Fibroblast of the aortic adventitia (primary cell): ENCODE measurements at regions not wholly inside any gene's neighbourhood (a gene's known extent, or its start where the extent isn't known, plus 50 kb on each side); places are given as distances from the start of the nearest gene placed in this dataset.

ENCODE experiments used
- DNase-seq: peaks from one replicate; pipeline ENCODE4 v3.0.0-alpha.2; 2010; ENCODE audit warnings: low read depth
- H3K4me3 ChIP-seq: 2 replicates; pipeline ENCODE4 v1.5.1; 2011; ENCODE audit warnings: low read depth, mild to moderate bottlenecking, control low read depth, low read length, moderate library complexity
- TF ChIP-seq, protein P1 (sequence below): IDR thresholded peaks from 2 replicates; pipeline ENCODE4 v1.5.1; 2011; ENCODE audit warnings: mild to moderate bottlenecking, low read length, control low read depth, inconsistent platforms; ENCODE audit not compliant: insufficient read depth

GRCh38 chr11:70713086-70713835 is 314.9 kb downstream of the CTTN start:
- no peak for DNase-seq
- no peak overlapping the region for H3K4me3 ChIP-seq
- TF ChIP-seq, protein P1, sequence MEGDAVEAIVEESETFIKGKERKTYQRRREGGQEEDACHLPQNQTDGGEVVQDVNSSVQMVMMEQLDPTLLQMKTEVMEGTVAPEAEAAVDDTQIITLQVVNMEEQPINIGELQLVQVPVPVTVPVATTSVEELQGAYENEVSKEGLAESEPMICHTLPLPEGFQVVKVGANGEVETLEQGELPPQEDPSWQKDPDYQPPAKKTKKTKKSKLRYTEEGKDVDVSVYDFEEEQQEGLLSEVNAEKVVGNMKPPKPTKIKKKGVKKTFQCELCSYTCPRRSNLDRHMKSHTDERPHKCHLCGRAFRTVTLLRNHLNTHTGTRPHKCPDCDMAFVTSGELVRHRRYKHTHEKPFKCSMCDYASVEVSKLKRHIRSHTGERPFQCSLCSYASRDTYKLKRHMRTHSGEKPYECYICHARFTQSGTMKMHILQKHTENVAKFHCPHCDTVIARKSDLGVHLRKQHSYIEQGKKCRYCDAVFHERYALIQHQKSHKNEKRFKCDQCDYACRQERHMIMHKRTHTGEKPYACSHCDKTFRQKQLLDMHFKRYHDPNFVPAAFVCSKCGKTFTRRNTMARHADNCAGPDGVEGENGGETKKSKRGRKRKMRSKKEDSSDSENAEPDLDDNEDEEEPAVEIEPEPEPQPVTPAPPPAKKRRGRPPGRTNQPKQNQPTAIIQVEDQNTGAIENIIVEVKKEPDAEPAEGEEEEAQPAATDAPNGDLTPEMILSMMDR: no peak

- TF ChIP-seq, protein P1: no peak
- no peak for DNase-seq
- no peak overlapping the region for H3K4me3 ChIP-seq
Measured at GRCh38 chr11:70713988-70714665, 315.8 kb downstream of the CTTN start.

DNA sequence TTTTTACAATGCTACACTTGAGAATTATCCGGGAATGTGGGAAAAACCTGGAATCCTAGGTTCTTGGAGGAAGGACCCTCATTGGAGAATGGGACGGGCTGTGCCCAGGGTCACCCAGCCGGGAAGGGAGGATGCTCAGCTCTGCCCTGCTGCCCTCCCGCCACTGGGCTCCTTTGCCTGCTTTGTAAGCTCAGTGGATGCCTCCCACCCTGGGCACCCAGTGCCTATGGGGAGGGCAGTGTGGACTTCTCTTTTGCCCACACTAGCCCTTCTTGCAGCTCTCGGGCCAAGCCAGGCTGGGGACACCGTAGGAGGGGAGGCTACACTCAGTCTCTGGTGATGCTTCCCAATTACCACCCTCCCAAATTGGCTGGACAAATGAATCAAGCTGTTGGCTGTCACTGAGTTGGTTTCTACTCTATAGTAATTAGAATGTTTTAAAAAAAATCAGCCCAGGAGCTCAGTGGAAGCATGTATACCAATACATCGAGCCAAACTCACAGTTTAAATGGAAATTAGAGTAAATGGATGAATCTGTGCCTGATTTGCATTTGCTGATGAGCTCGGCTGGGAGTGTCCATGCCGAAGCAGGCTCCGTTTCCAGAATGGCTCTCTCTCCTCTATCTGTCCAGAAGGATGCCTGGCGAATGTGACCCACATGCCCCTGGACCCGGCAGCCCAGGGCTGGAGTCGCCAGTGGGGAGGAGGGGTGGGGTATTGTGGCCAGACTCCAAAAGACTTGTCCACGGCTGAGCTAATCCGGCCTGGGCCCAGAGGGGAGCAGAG is 317.0 kb downstream of the CTTN start:
- no peak overlapping the region for H3K4me3 ChIP-seq
- TF ChIP-seq, protein P1: no peak
- DNase-seq: no peak

DNA sequence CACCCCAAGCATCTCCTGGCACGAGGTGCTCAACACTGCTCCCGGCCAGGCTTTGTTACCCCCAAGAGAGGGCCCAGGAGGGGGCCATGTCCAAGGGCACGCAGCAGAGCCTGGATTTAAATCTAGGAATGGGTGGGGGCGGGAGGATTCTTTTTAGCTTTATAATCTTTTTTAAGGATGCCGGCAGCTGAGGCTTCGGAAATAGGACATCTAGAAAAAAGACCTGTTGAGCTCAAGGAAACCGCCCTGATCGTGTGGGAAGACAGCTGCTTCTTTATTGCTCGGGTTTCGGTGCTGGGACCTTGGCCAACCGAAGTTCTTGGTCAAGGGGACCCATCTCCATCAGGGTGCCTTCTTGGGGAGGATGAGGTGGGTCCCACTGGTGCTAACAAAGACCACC is 317.9 kb downstream of the CTTN start:
- no peak for DNase-seq
- no peak overlapping the region for H3K4me3 ChIP-seq
- TF ChIP-seq, protein P1: no peak

GRCh38 chr11:70716986-70717775 is 318.9 kb downstream of the CTTN start:
- no peak overlapping the region for H3K4me3 ChIP-seq
- TF ChIP-seq, protein P1: no peak
- DNase-seq: no peak

GRCh38 chr11:70717936-70718595 is 319.7 kb downstream of the CTTN start:
- TF ChIP-seq, protein P1: no peak
- DNase-seq: no peak
- H3K4me3 ChIP-seq: no peak overlapping the region
